ENCODE measurements at regions not wholly inside any gene's neighbourhood (a gene's known extent, or its start where the extent isn't known, plus 50 kb on each side); places are given as distances from the start of the nearest gene placed in this dataset.
"Not testable (repeated sequence)": the region's sequence is repeated elsewhere in the genome, so short reads cannot be mapped to it uniquely, and the experiment has no call there.

DNA sequence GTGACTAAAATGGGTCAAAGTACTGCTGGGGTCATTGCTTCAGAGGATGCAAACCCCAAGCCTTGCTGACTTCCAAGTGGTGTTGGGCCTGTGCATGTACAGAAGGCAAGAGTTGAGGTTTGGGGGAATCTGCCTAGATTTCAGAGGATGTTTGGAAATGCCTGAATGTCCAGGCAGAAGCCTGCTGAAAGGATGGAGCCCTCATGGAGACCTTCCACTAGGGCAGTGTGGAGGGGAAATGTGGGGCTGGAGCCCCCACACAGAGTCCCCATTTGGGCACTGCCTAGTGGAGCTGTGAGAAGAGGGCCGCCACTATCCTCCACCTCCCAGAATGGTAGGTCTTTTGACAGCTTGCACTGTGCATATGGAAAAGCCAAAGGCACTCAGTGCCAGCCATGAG is 377.7 kb upstream of the TRPC7 start:
- FAIRE-seq (no peak), DNase-seq (ENCODE audit: low read depth in 1 of 2, low spot score in 1 of 2) (no peak), ATAC-seq (no peak)
- TF ChIP-seq, protein P1, sequence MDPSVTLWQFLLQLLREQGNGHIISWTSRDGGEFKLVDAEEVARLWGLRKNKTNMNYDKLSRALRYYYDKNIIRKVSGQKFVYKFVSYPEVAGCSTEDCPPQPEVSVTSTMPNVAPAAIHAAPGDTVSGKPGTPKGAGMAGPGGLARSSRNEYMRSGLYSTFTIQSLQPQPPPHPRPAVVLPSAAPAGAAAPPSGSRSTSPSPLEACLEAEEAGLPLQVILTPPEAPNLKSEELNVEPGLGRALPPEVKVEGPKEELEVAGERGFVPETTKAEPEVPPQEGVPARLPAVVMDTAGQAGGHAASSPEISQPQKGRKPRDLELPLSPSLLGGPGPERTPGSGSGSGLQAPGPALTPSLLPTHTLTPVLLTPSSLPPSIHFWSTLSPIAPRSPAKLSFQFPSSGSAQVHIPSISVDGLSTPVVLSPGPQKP (IDR thresholded peaks at IDR 0.05; ENCODE audit: low read depth, low read length), result no peak
- TF ChIP-seq MAFK (IDR thresholded peaks at IDR 0.05; ENCODE audit: partially characterized antibody) (no peak), BHLHE40 (IDR thresholded peaks at IDR 0.05; ENCODE audit: low read depth, low read length) (no peak), POLR2A (IDR thresholded peaks at IDR 0.05; ENCODE audit: low read length) (no peak), NFE2L2 (conservative IDR thresholded peaks at IDR 0.05; ENCODE audit: low read length) (no peak), CHD2 (IDR thresholded peaks at IDR 0.05; ENCODE audit: low read length, partially characterized antibody) (no peak), RNF2 (IDR thresholded peaks at IDR 0.05; ENCODE audit: borderline replicate concordance, low read depth) (no peak), CBX2 (IDR thresholded peaks at IDR 0.05; ENCODE audit: borderline replicate concordance, low read depth) (no peak), TFCP2L1 (CRISPR knock-in tag; IDR thresholded peaks at IDR 0.05) (no peak), ZC3H11A (IDR thresholded peaks at IDR 0.05) (no peak)
- Histone ChIP-seq H3K9me3 (peaks cover 5% of the 10 kb centered on the region; the same call in 1 of the 3 replicates), H3K4me3 (no peak overlapping the region), H3K4me1 (peaks cover 11% of the 10 kb centered on the region; the same call in 2 of the 3 replicates), H3K27ac (no peak overlapping the region), H3K4me2 (no peak overlapping the region)
- WGBS (ENCODE audit: missing lambda C conversion rate), result 40% methylated on average over 1 of the region's 1 CpG
- ChIA-PET CTCF (no interaction called here), POLR2A (no interaction called here)

DNA sequence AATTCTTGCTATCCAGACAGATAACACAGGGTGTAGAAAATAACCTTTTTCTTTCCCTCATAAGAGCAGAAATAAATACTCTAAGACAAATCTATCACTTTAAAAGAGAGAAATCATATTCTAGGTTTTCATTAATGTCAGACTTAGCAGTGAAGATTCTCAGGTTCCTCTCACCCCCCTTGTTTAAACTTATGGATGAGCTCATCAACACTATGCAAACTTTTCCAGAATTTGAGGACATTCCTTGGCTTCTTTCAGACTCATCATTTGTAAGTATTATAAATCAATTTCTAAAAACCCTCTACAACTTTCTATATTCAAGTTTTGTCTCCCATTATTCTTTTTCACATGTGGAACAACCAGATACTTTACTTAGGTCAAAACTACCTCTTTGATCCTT is 374.9 kb upstream of the TRPC7 start:
- ATAC-seq (no peak), FAIRE-seq (no peak), DNase-seq (ENCODE audit: low read depth in 1 of 2, low spot score in 1 of 2) (no peak)
- no peak overlapping the region for H3K27ac ChIP-seq
- peaks cover 11% of the 10 kb centered on the region; the same call in 2 of the 3 replicates for H3K4me1 ChIP-seq
- TF ChIP-seq CBX2 (IDR thresholded peaks at IDR 0.05; ENCODE audit: borderline replicate concordance, low read depth) (no peak), RCOR1 (IDR thresholded peaks at IDR 0.05; ENCODE audit: low read depth, low read length) (no peak), HDAC2 (IDR thresholded peaks at IDR 0.05) (no peak), HOXB5 (CRISPR knock-in tag; IDR thresholded peaks at IDR 0.05) (no peak), CHD4 (IDR thresholded peaks at IDR 0.05; ENCODE audit: borderline replicate concordance) (no peak), KDM1A (IDR thresholded peaks at IDR 0.05; ENCODE audit: low read depth) (no peak), CHD2 (IDR thresholded peaks at IDR 0.05; ENCODE audit: low read length, partially characterized antibody) (no peak), JUN (IDR thresholded peaks at IDR 0.05) (no peak), HEYL (CRISPR knock-in tag; IDR thresholded peaks at IDR 0.05) (no peak), MAZ (IDR thresholded peaks at IDR 0.05; ENCODE audit: borderline replicate concordance, low read depth, low read length) (no peak), FOSL2 (IDR thresholded peaks at IDR 0.05) (no peak), FOSL2 (CRISPR knock-in tag; IDR thresholded peaks at IDR 0.05) (no peak), CBX8 (IDR thresholded peaks at IDR 0.05) (no peak), GATA3 (IDR thresholded peaks at IDR 0.05; ENCODE audit: borderline replicate concordance) (no peak), MAFK (IDR thresholded peaks at IDR 0.05; ENCODE audit: partially characterized antibody) (no peak), BHLHE40 (IDR thresholded peaks at IDR 0.05; ENCODE audit: low read depth, low read length) (no peak), NR3C1 (IDR thresholded peaks at IDR 0.05) (no peak), KDM5A (IDR thresholded peaks at IDR 0.05) (no peak), RARB (CRISPR knock-in tag; IDR thresholded peaks at IDR 0.05) (no peak), SREBF2 (IDR thresholded peaks at IDR 0.05) (no peak)
- TF ChIP-seq, protein P2, sequence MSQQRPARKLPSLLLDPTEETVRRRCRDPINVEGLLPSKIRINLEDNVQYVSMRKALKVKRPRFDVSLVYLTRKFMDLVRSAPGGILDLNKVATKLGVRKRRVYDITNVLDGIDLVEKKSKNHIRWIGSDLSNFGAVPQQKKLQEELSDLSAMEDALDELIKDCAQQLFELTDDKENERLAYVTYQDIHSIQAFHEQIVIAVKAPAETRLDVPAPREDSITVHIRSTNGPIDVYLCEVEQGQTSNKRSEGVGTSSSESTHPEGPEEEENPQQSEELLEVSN (IDR thresholded peaks at IDR 0.05; ENCODE audit: borderline replicate concordance, low read depth), result no peak
- ChIA-PET POLR2A (no interaction called here), CTCF (no interaction called here)
- H3K4me3 ChIP-seq, result no peak overlapping the region
- H3K4me2 ChIP-seq, result peak overlapping the region; percentile 52
- peaks cover 5% of the 10 kb centered on the region; the same call in 1 of the 3 replicates for H3K9me3 ChIP-seq

DNA sequence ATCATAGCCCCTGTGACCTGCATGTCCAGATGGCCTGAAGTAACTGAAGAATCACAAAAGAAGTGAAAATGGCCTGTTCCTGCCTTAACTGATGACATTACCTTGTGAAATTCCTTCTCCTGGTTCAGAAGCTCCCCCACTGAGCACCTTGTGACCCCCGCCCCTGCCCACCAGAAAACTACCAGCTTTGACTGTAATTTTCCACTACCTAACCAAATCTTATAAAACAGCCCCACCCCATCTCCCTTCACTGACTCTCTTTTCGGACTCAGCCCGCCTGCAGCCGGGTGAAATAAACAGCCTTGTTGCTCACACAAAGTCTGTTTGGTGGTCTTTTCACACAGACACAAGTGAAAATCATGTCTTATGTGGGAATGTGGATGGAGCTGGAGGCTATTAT is 373.9 kb upstream of the TRPC7 start:
- H3K4me3 ChIP-seq; FAIRE-seq; POLR2A ChIA-PET; ATAC-seq; DNase-seq (ENCODE audit: low read depth in 1 of 2, low spot score in 1 of 2); H3K9me3 ChIP-seq: not testable (repeated sequence)
- peak overlapping the region in 1 of 2 experiments; percentile 17; a peak in 1 of 6 replicates for H3K27ac ChIP-seq
- WGBS (ENCODE audit: missing lambda C conversion rate), result 79% methylated on average over 4 of the region's 4 CpGs
- CTCF ChIA-PET, result interaction anchor here (0.6 to 1.1 kb wide), 2 partner anchors 31 to 1303 kb away, joined by 3 read pairs; no protein-coding TSS in a partner anchor
- peak overlapping the region; percentile 52; the same call in 2 of the 3 replicates for H3K4me2 ChIP-seq
- peaks cover 11% of the 10 kb centered on the region; the same call in 2 of the 3 replicates for H3K4me1 ChIP-seq

Measured in A549 (cell line).